ENCODE measurements at regions not wholly inside any gene's neighbourhood (a gene's known extent, or its start where the extent isn't known, plus 50 kb on each side); places are given as distances from the start of the nearest gene placed in this dataset.

- TF ChIP-seq HDAC2 (IDR thresholded peaks at IDR 0.05), result no peak
- no peak for TF ChIP-seq SMC3 (IDR thresholded peaks at IDR 0.05)
- TF ChIP-seq ZSCAN20 (CRISPR knock-in tag; IDR thresholded peaks at IDR 0.05), result no peak
- TF ChIP-seq BCL3 (IDR thresholded peaks at IDR 0.05), result no peak
These were observed 446.0 kb upstream of the MPDZ start (continued) for GRCh38 chr9:13725516-13725915.

GRCh38 chr9:13721481-13722235 is 442.2 kb upstream of the MPDZ start:
- 0% methylated on average over 1 of the region's 1 CpG for WGBS (ENCODE audit: missing lambda C conversion rate)
- DNase-seq (ENCODE audit: low read depth in 1 of 2, low spot score in 1 of 2), result no peak
- POLR2A ChIA-PET, result no interaction called here

More at GRCh38 chr9:13721481-13722235, 442.2 kb upstream of the MPDZ start:
- no peak overlapping the region for H3K4me3 ChIP-seq
- ATAC-seq (no peak), FAIRE-seq (no peak)
- no peak for TF ChIP-seq HEYL (CRISPR knock-in tag; IDR thresholded peaks at IDR 0.05)
- TF ChIP-seq KDM5A (IDR thresholded peaks at IDR 0.05), result no peak
- no peak for TF ChIP-seq ZSCAN20 (CRISPR knock-in tag; IDR thresholded peaks at IDR 0.05)
- no peak for TF ChIP-seq BHLHE40 (IDR thresholded peaks at IDR 0.05; ENCODE audit: low read depth, low read length)
- TF ChIP-seq ZC3H11A (IDR thresholded peaks at IDR 0.05), result no peak
- no peak for TF ChIP-seq MYC (IDR thresholded peaks at IDR 0.05; ENCODE audit: borderline replicate concordance, low read length)
- no peak for TF ChIP-seq RARB (CRISPR knock-in tag; IDR thresholded peaks at IDR 0.05)
- no peak for TF ChIP-seq REST (IDR thresholded peaks at IDR 0.05)
- TF ChIP-seq KDM1A (IDR thresholded peaks at IDR 0.05; ENCODE audit: low read depth), result no peak
- no peak for TF ChIP-seq RCOR1 (IDR thresholded peaks at IDR 0.05; ENCODE audit: low read depth, low read length)
- no peak for TF ChIP-seq POLR2AphosphoS2 (conservative IDR thresholded peaks at IDR 0.05; ENCODE audit: low read length)
- TF ChIP-seq, protein P1, sequence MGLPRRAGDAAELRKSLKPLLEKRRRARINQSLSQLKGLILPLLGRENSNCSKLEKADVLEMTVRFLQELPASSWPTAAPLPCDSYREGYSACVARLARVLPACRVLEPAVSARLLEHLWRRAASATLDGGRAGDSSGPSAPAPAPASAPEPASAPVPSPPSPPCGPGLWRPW (IDR thresholded peaks at IDR 0.05), result no peak
- no peak for TF ChIP-seq PBX3 (IDR thresholded peaks at IDR 0.05)
- TF ChIP-seq CHD2 (IDR thresholded peaks at IDR 0.05; ENCODE audit: low read length, partially characterized antibody), result no peak
- no peak for TF ChIP-seq FOSB (CRISPR knock-in tag; IDR thresholded peaks at IDR 0.05)
- no peak overlapping the region for H3K27ac ChIP-seq
- no peak overlapping the region for H3K4me2 ChIP-seq
- no peaks in the 10 kb centered on the region for H3K4me1 ChIP-seq
- CTCF ChIA-PET, result interaction anchor here (0.7 to 1.1 kb wide), 3 partner anchors 12 to 73 kb away, joined by 3 read pairs; no protein-coding TSS in a partner anchor
- no peaks in the 10 kb centered on the region for H3K9me3 ChIP-seq

All from A549 (cell line).